Lower lobe of right lung (tissue), 2 donors: ENCODE measurements at regions not wholly inside any gene's neighbourhood (a gene's known extent, or its start where the extent isn't known, plus 50 kb on each side); places are given as distances from the start of the nearest gene placed in this dataset.
"Not testable (repeated sequence)": the region's sequence is repeated elsewhere in the genome, so short reads cannot be mapped to it uniquely, and the experiment has no call there.

Source experiments
- ATAC-seq, 2 donors: fragments of 200-7000 bp; cut with Tn5 transposase; one replicate each; pipeline ENCODE4 v1.9.1; 2020 to 2022; ENCODE audit warnings: mild to moderate bottlenecking in 2 of 2, moderate library complexity in 2 of 2
- DNase-seq: peaks from one replicate; pipeline ENCODE4 v3.0.0-alpha.2; 2020
- H3K27ac ChIP-seq: fragments of 200-600 bp; one replicate; pipeline ENCODE4 v1.8.0; 2022
- H3K27me3 ChIP-seq: fragments of 200-600 bp; one replicate; pipeline ENCODE4 v1.8.0; 2022; ENCODE audit warnings: low read depth
- H3K36me3 ChIP-seq: fragments of 200-600 bp; one replicate; pipeline ENCODE4 v1.8.0; 2022; ENCODE audit warnings: mild to moderate bottlenecking
- H3K4me1 ChIP-seq: fragments of 200-600 bp; one replicate; pipeline ENCODE4 v1.8.0; 2022
- H3K4me3 ChIP-seq: fragments of 200-600 bp; one replicate; pipeline ENCODE4 v1.8.0; 2022; ENCODE audit warnings: mild to moderate bottlenecking
- H3K9me3 ChIP-seq: fragments of 200-600 bp; one replicate; pipeline ENCODE4 v1.8.0; 2022
- CTCF ChIP-seq: fragments of 200-600 bp; IDR thresholded peaks from one replicate; pipeline ENCODE4 v1.8.0; 2022; ENCODE audit warnings: antibody characterized with exemption, mild to moderate bottlenecking
- intact Hi-C: fragments of 100-400 bp; cut with DNase I; formaldehyde crosslinking; loops from one replicate; pipeline ENCODE4 v1.11.0; 2022
- donor health status: DM: no; HTN: yes; CAD: no; lungs with severe emphysema.

- Histone ChIP-seq H3K4me3 (no peak overlapping the region), H3K36me3 (no peaks in the 10 kb centered on the region), H3K4me1 (peaks cover 59% of the 10 kb centered on the region), H3K27me3 (no peaks in the 10 kb centered on the region), H3K9me3 (no peaks in the 10 kb centered on the region), H3K27ac (peak overlapping the region; percentile 49)
- DNase-seq (no peak), ATAC-seq (no peak)
- TF ChIP-seq CTCF = no peak
- intact Hi-C loops = no loop called here
Observed at GRCh38 chr1:232575763-232576040, 54.2 kb downstream of the SIPA1L2 start.

DNA sequence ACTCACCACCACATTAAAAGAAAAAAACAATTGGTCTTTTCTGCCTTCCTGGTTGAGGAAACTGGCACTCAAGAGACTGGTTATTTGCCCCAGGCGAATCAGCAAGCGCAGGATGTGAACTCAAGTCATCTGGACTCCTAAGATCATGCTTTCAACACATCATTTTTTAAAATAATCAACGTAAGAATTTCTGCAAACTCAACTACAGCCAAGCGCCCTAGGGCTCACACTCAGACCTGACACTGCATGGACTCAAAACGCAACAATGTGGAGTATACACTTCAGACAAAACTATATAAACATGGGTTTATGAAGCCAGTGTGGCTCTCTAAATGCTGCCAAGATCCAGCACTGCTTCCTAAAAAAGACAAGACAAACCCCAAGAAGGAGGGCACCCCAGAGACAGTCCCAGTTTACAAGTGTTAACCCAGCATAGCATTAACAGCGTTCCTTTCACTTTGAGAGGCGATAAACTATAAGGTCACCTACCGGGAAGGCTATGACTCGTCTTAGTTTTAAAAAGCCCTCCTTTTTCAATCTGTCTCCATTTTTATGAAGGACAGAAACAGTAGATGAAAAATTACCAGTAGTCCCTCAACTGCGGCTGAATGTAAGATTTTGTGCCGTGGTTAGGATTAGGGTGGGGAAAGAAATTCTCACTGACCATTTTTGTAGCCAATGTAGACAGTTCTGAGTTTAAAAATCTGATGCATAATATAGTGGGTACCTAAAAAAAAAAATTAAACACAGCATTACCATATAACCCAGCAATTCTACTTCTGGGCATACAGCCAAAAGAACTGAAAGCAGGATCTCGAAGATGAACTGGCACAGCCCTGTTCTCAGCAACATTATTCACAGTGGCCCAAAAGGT is 54.8 kb downstream of the SIPA1L2 start:
- no peak for TF ChIP-seq CTCF
- H3K4me1 ChIP-seq = peaks cover 54% of the 10 kb centered on the region
- no peaks in the 10 kb centered on the region for H3K36me3 ChIP-seq
- H3K27ac ChIP-seq = peak overlapping the region; percentile 49
- intact Hi-C loops = no loop called here
- H3K27me3 ChIP-seq = no peaks in the 10 kb centered on the region
- no peak for DNase-seq
- peak overlapping the region; percentile 12 for H3K4me3 ChIP-seq
- ATAC-seq = peak in 1 of 2 donors; percentile 35
- no peaks in the 10 kb centered on the region for H3K9me3 ChIP-seq

DNA sequence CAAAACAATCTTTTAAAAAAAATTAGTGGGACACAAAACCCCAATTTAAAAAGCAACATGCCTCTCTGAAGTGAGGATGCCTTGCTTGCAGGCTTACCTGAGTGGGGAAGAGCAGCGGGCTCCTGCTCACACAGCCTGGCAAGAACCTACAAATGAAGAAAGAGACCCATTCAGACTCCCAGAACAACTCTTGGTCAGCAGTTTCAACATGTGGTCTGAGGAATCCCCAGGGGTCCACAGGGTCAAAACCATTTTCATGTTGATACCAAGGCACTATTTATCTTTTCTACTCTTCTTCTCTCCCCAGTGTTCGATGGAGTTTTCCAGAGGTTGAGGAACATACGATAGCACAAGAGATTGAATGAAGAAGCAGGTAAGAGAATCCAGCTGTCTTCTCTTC is 55.9 kb downstream of the SIPA1L2 start:
- intact Hi-C loops = no loop called here
- ATAC-seq = no peak
- Histone ChIP-seq H3K9me3 (no peaks in the 10 kb centered on the region), H3K4me1 (peaks cover 53% of the 10 kb centered on the region), H3K36me3 (no peaks in the 10 kb centered on the region), H3K27me3 (no peaks in the 10 kb centered on the region), H3K4me3 (no peak overlapping the region), H3K27ac (no peak overlapping the region)
- no peak for TF ChIP-seq CTCF
- no peak for DNase-seq

- no peak overlapping the region for H3K4me3 ChIP-seq
- DNase-seq (no peak), ATAC-seq (no peak)
- no peaks in the 10 kb centered on the region for H3K27me3 ChIP-seq
- H3K9me3 ChIP-seq = no peaks in the 10 kb centered on the region
- H3K27ac ChIP-seq = no peak overlapping the region
- intact Hi-C loops = no loop called here
- H3K4me1 ChIP-seq = peaks cover 40% of the 10 kb centered on the region
- no peaks in the 10 kb centered on the region for H3K36me3 ChIP-seq
- TF ChIP-seq CTCF = no peak
Observed at GRCh38 chr1:232571523-232571922, 58.4 kb downstream of the SIPA1L2 start.

DNA sequence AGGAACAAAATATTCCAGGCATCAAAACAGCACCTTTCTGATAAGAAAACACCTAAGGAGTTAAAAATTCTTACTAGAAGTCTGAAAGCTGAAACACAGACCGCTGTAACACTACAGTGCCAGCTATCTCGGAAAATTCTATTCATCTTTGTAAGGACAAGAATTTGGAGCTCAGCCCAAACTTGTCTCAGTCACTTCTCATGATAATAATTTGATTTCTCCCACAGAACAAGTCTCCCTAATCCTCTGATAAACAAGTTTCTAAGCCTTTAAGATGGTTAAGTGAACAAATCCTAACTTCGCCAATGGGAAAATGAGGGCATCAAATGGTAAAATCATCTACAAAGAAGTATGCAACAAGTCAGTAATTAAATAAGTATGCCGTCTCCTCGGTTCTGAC is 59.9 kb downstream of the SIPA1L2 start:
- no peak for TF ChIP-seq CTCF
- Histone ChIP-seq H3K4me3 (no peak overlapping the region), H3K27ac (no peak overlapping the region), H3K9me3 (no peaks in the 10 kb centered on the region), H3K27me3 (no peaks in the 10 kb centered on the region), H3K4me1 (peaks cover 26% of the 10 kb centered on the region), H3K36me3 (no peaks in the 10 kb centered on the region)
- DNase-seq = no peak
- ATAC-seq = no peak
- intact Hi-C loops = no loop called here

GRCh38 chr1:232569554-232569921 is 60.4 kb downstream of the SIPA1L2 start:
- not testable (repeated sequence) for H3K36me3 ChIP-seq, H3K27ac ChIP-seq

More at GRCh38 chr1:232569554-232569921, 60.4 kb downstream of the SIPA1L2 start:
- H3K27me3 ChIP-seq, DNase-seq, intact Hi-C loops, H3K4me3 ChIP-seq, H3K9me3 ChIP-seq, ATAC-seq: not testable (repeated sequence)
- H3K4me1 ChIP-seq = peaks cover 22% of the 10 kb centered on the region
